Occipital lobe (tissue), 1 donor: ENCODE measurements at regions not wholly inside any gene's neighbourhood (a gene's known extent, or its start where the extent isn't known, plus 50 kb on each side); places are given as distances from the start of the nearest gene placed in this dataset.

Source experiments
- DNase-seq: peaks from one replicate; lab custom pipeline; 2025; lab: John Stamatoyannopoulos, UW

- no peak for DNase-seq
These were observed 257.0 kb downstream of the IPO8 start for GRCh38 chr12:30438601-30439041.

- DNase-seq, result peak; percentile 10
These were observed 258.1 kb downstream of the IPO8 start for GRCh38 chr12:30437616-30438015.

- no peak for DNase-seq
These were observed 258.6 kb downstream of the IPO8 start for GRCh38 chr12:30437044-30437443.

- no peak for DNase-seq
These were observed 267.6 kb downstream of the IPO8 start for GRCh38 chr12:30428098-30428497.

GRCh38 chr12:30427555-30427954, 268.1 kb downstream of the IPO8 start:
- DNase-seq, result no peak

GRCh38 chr12:30425445-30425844, 270.2 kb downstream of the IPO8 start:
- no peak for DNase-seq

GRCh38 chr12:30423330-30423729, 272.3 kb downstream of the IPO8 start:
- no peak for DNase-seq

GRCh38 chr12:30422844-30423243, 272.8 kb downstream of the IPO8 start:
- DNase-seq, result no peak

GRCh38 chr12:30420561-30420960, 275.1 kb downstream of the IPO8 start:
- no peak for DNase-seq

- peak; percentile 40 for DNase-seq
These were observed 277.9 kb downstream of the IPO8 start for GRCh38 chr12:30417697-30418231.

- DNase-seq, result no peak
These were observed 279.0 kb downstream of the IPO8 start for GRCh38 chr12:30416631-30417030.

GRCh38 chr12:30415777-30416176, 279.9 kb downstream of the IPO8 start:
- no peak for DNase-seq

GRCh38 chr12:30414507-30414906, 281.2 kb downstream of the IPO8 start:
- no peak for DNase-seq

GRCh38 chr12:30400349-30400748, 295.3 kb downstream of the IPO8 start:
- no peak for DNase-seq

- DNase-seq, result no peak
These were observed 295.8 kb downstream of the IPO8 start for GRCh38 chr12:30399859-30400258.

GRCh38 chr12:30396576-30396975, 299.1 kb downstream of the IPO8 start:
- DNase-seq, result no peak

GRCh38 chr12:30395190-30395589, 300.5 kb downstream of the IPO8 start:
- DNase-seq, result no peak

- no peak for DNase-seq
These were observed 303.8 kb downstream of the IPO8 start for GRCh38 chr12:30391766-30392366.

- DNase-seq, result no peak
These were observed 310.0 kb downstream of the IPO8 start for GRCh38 chr12:30385706-30386105.

GRCh38 chr12:30384976-30385375, 310.7 kb downstream of the IPO8 start:
- DNase-seq, result no peak

GRCh38 chr12:30378307-30378706, 317.4 kb downstream of the IPO8 start:
- no peak for DNase-seq

- no peak for DNase-seq
These were observed 330.8 kb downstream of the IPO8 start for GRCh38 chr12:30364822-30365221.

- DNase-seq, result no peak
These were observed 334.5 kb downstream of the IPO8 start for GRCh38 chr12:30361145-30361544.

- DNase-seq, result no peak
These were observed 337.0 kb downstream of the IPO8 start for GRCh38 chr12:30358671-30359070.
